EH (cell line): ENCODE measurements at regions not wholly inside any gene's neighbourhood (a gene's known extent, or its start where the extent isn't known, plus 50 kb on each side); places are given as distances from the start of the nearest gene placed in this dataset.
"Not testable (repeated sequence)": the region's sequence is repeated elsewhere in the genome, so short reads cannot be mapped to it uniquely, and the experiment has no call there.

Source experiments
- DNase-seq: peaks from one replicate; pipeline ENCODE4 v3.0.0-alpha.2; 2015; ENCODE audit warnings: low read depth

DNA sequence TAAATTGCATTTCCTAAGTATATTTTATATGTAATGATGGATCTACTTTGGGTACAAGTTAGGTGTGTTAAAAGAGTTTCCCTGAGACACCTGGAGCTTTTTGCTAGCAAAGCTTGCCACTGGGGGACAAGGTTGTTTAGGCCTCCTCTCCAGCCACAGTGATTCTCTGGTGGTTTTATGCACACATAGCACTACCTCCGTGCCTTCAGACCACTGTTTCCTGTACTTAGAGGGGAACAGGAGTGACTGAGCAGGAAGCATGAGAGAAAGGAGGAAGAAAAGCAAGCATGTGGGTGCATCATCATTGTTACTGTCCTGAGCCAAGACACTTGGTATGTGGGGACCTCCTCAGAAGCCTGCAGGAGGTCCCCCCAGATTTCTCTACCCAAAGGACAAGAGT is 272.1 kb downstream of the RASEF start:
- no peak for DNase-seq

- no peak for DNase-seq
Observed at GRCh38 chr9:82791692-82792091, 271.2 kb downstream of the RASEF start.

DNA sequence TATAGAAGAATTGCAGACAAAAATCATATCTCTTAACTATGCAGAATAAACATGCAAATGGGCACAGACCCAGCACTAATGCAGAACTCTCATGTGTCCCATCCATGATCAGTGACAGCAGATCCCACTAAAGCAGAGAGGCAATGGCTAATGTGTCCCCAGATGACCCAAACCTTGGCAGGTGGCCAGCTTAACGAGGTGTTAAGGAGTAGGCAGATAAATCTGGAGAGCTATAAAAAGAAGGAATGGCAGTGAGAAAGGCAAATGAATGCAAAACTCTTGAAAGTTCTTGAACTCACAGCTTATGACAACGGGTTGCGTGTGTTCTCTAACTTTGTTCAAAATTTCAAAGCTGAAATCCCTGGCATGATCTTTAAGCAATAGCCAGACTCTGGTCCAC is 265.4 kb downstream of the RASEF start:
- no peak for DNase-seq

- DNase-seq, result no peak
Observed at GRCh38 chr9:82799286-82799685, 263.7 kb downstream of the RASEF start.

DNA sequence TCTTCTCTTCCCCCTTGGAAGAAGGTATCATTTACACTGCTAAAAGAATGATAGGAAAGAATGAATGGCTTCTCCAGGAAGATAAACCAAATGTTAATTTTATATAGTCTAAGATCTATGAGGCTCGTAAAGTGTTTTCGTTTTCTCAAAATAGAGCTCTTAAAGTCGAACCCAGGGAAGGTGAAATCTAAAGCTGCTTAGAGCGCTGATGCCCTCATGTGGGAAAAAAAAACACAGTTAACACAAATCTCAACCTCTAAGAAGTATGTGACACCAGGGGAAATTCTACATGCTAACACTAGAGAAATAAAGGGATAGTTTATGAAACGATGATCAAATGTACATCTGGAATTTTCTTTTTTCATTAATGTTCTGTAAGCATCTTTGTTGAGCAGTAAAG is 257.9 kb downstream of the RASEF start:
- DNase-seq, result no peak

DNA sequence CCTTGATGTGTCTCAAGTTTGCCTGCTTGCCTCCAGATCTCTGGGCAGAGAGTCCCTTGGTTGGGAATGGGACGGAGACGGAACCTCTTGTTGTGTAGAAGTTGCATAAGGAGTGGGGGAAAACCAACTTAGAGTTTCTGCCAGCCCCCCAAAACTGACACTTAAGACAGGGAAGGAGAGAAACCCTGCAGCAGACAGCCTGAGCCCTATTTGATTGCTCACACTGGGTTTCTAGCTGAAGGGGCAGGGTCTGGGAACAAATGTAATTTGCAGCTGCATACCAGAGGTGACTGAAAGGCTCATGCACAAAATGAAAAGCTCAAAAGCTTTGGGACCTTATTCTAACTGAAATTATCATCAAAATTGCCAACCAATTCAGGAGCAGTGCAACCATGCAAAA is 254.5 kb downstream of the RASEF start:
- DNase-seq, result no peak

- peak; percentile 14 for DNase-seq
Observed at GRCh38 chr9:82810915-82811314, 252.0 kb downstream of the RASEF start.

DNA sequence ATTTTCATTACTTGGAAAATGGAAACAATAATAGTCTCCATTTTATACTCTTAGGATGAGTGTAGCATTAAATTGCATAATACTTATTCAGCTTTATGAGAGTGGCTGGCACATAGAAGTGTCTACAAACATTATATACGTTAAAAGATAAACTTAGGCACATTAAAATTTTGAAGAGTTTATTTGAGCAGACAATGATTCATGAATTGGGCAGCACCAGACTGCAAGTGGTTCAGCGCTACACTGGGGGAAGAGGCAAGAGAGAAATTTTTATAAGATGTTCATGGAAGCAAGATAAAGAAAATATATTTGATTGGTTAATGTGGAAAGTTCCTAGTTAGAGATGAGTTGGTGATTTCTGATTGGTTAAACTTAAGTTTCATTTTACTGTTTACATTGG is 243.7 kb downstream of the RASEF start:
- no peak for DNase-seq

GRCh38 chr9:82820186-82820585 is 242.8 kb downstream of the RASEF start:
- no peak for DNase-seq

GRCh38 chr9:82829818-82830217 is 233.1 kb downstream of the RASEF start:
- no peak for DNase-seq

DNA sequence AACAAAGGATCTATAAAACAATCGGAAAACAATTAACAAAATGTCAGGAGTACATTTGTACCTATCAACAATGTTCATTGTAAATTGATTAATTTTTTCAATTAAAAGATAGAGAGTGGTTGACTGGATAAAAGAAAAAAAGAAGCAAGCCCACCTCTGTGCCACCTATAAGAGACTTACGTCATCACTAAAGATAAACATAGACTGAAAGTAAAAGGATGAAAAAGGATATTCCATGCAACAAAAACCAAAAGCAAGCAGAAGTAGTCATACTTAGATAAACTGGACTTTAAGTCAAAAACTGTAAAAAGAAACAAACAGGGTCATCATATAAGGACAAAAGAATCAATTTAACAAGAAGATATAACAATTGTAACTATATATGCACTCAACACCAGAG is 197.4 kb downstream of the RASEF start:
- no peak for DNase-seq

GRCh38 chr9:82880336-82881050 is 182.4 kb downstream of the RASEF start:
- no peak for DNase-seq

DNA sequence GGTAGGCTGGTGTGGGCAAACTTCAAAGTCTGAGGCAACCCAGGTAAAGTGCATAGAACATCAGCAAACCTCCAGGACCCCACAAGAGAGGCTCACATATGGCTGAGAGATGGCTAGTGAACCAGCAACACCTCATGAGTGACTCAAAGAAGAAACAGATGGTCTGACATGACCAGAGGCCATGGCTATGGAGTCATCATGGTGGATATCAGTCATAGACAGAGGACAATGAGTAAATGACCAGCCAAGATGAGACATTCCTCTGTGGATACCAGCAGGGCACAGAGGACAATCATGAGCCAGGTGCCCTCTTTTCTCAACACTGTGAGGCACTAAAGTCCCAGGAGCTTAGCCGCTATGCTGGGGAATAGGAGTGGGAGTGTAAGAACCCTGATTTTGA is 180.8 kb downstream of the RASEF start:
- DNase-seq, result peak; percentile 4

GRCh38 chr9:82882748-82883147 is 180.2 kb downstream of the RASEF start:
- no peak for DNase-seq

DNA sequence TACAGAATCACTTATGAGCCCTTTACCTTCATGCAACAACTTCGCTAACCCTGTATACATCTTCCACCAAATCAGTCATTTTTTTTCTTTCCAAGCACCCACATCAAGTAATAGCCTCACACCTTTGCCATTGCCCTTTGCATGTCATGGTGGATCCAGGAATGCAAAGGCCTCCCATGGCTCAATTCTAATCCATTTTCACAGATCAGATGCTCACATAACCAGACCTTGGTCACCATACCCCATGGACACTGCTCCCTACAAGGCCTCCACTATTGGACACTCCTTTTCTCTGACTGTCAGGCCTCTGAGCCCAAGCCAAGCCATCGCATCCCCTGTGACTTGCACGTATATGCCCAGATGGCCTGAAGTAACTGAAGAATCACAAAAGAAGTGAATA is 179.5 kb downstream of the RASEF start:
- no peak for DNase-seq

DNA sequence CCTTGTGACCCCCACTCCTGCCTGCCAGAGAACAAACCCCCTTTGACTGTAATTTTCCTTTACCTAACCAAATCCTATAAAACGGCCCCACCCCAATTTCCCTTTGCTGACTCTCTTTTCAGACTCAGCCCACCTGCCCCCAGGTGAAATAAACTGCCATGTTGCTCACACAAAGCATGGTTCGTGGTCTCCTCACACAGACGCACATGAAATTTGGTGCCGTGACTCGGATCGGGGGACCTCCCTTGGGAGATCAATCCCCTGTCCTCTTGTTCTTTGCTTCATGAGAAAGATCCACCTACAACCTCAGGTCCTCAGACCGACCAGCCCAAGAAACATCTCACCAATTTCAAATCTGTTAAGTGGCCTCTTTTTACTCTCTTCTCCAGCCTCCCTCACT is 179.0 kb downstream of the RASEF start:
- not testable (repeated sequence) for DNase-seq

GRCh38 chr9:82890401-82890800 is 172.5 kb downstream of the RASEF start:
- no peak for DNase-seq

DNA sequence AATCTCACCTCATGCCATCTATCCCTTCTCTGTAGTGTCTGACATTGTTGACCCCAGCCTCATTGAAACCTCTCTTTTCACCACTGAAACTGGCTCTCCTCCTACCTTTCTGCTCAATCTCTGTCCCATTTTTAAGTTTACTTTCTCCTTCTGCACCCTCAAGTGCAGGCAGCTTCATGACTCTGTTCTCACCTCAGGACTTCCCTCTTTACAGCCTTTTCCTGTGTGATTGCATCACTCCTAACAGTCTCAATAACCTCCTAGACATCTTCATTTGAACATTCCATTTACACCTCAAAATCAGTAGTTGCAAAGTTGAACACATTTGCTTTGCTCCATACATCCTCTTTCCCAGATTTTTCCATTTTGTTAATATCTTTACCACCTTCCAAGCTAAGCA is 172.1 kb downstream of the RASEF start:
- DNase-seq, result no peak

DNA sequence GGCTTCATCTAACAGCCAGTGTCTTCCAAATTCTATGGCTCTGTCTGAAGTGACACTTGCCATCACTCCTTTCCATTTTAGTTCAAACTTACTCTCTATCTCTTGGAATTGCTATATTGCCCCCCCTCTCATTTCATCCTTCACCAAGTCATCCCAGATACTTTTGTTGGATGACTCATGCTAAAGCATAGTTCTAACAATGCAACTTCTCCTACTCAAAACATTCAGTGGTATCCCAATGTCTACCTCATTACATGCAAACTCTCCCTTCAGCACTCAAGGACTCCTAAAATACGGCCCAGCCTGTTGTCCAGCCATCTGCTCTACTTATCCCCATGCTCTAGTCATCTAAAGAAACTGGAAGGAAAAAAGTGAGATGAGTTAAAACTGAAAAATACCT is 171.6 kb downstream of the RASEF start:
- DNase-seq, result no peak

DNA sequence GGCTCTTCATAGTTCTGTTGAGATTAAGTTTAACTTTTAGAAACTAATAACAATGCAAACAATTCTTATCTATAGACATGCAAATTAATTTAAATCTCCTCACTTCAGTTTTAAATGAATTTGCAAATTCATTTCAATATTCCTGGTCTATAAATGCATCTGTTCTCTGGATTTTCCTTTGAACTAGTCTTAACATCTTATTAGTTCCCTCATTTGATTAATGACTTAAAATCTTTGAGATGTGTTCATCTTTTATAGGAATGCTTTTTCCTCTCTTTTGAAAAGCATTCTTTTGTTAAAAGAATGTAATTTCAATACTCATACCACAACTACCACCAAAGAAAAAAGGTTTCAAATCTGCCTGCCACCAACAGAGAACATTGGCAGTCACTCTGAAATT is 169.4 kb downstream of the RASEF start:
- DNase-seq, result no peak

DNA sequence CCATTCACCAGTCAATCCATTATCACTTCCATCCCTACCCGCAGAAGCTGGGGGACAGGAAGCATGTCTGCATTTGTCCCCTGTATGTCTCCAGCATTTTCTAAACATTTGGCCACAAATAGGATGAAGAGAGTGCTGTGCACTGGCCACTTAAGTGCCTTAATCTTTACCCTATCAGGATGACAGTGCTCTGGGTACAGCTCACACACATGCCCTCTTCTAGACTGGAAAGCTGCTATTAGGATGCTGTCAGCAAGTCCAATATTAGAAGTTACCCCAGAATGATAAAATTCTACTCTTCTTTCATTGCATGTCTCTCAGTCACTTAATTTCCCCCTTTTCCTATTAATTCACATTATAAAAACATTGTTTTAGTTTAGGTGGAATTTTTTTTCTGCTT is 168.4 kb downstream of the RASEF start:
- no peak for DNase-seq

DNA sequence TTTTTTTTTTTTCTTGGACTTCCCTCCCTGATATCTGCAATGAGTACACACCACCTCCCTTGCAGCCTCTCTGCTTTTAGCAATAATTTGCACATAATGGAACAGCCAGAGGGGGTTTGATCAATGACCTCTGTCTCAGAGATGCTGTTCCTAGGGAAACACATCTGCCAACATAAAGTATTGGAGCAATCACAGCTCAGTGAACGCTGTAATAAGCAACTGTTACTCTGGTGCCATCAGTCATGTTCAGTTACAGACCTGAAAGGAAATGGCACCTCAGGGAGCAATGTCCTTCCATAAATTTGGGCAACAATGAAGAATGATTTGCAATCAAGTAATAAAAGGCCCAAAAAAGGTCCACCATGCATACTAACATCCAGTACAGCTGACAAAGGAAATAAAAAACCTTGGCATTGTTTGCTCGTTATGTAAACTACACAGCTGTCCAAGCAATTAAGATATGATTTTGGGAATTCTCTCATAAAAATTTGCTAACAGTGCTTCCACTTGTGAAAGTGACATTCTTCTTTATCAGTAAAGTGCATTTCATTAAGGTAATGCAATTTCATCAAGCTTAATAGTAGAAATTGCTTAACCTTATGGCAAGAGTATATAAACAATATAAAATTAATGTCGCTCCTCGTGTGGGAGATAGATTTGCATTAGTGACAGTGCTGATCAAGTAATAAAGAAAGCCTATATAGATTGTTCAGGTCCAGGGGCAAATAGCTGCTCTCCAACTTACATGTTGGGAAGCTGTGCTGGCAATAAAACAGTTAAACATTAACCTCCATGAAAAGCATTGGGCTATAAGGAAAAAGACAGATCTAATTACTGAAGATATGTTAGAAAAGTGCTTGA is 167.8 kb downstream of the RASEF start:
- DNase-seq, result no peak

- no peak for DNase-seq
Observed at GRCh38 chr9:82895822-82896110, 167.2 kb downstream of the RASEF start.

DNA sequence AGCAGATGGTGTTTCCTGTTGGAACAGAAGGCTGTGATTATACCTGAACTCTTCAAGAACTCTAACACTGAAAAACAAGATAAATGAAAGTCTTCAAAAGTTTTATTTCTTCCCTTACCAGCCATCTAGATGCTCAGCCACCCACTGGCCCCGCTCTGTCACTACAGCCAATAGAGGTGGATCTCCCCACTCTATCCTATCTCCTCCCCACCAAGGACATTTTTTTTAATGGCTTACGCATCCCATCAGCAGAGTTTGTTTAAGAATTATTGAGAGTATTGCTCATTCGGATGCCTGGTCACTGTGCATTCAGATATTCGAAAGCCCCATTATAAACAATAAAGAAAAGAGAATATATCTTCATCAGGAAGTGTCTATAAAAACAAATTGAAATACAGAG is 159.4 kb downstream of the RASEF start:
- DNase-seq, result no peak
